Bronchial epithelial cell (primary cell): ENCODE measurements at regions not wholly inside any gene's neighbourhood (a gene's known extent, or its start where the extent isn't known, plus 50 kb on each side); places are given as distances from the start of the nearest gene placed in this dataset.

Experiments
- DNase-seq: peaks from one replicate; pipeline ENCODE4 v3.0.0-alpha.2; 2010; ENCODE audit warnings: low read depth
- FAIRE-seq: peaks from 2 replicates; lab custom pipeline; 2011; peaks lifted over from hg19 to GRCh38; lab: Jason Lieb, UNC
- H3K27me3 ChIP-seq: 2 replicates; pipeline ENCODE4 v1.5.1; 2011; ENCODE audit warnings: low read length; ENCODE audit not compliant: control insufficient read depth, insufficient read depth
- H3K36me3 ChIP-seq: 2 replicates; pipeline ENCODE4 v1.5.1; 2011; ENCODE audit warnings: low read length; ENCODE audit not compliant: control insufficient read depth, insufficient read depth
- H3K4me3 ChIP-seq: 2 replicates; pipeline ENCODE4 v1.5.1; 2011; ENCODE audit warnings: mild to moderate bottlenecking, low read depth, low read length, control low read depth
- TF ChIP-seq, protein P1 (sequence below): IDR thresholded peaks from 2 replicates; pipeline ENCODE4 v1.5.1; 2011; ENCODE audit warnings: mild to moderate bottlenecking, moderate library complexity, low read length, control low read depth, inconsistent platforms; ENCODE audit not compliant: insufficient read depth, severe bottlenecking

GRCh38 chr12:33265900-33266299, 173.7 kb downstream of the SYT10 start:
- TF ChIP-seq, protein P1, sequence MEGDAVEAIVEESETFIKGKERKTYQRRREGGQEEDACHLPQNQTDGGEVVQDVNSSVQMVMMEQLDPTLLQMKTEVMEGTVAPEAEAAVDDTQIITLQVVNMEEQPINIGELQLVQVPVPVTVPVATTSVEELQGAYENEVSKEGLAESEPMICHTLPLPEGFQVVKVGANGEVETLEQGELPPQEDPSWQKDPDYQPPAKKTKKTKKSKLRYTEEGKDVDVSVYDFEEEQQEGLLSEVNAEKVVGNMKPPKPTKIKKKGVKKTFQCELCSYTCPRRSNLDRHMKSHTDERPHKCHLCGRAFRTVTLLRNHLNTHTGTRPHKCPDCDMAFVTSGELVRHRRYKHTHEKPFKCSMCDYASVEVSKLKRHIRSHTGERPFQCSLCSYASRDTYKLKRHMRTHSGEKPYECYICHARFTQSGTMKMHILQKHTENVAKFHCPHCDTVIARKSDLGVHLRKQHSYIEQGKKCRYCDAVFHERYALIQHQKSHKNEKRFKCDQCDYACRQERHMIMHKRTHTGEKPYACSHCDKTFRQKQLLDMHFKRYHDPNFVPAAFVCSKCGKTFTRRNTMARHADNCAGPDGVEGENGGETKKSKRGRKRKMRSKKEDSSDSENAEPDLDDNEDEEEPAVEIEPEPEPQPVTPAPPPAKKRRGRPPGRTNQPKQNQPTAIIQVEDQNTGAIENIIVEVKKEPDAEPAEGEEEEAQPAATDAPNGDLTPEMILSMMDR, result no peak
- FAIRE-seq, result no peak

GRCh38 chr12:33265033-33265731, 174.4 kb downstream of the SYT10 start:
- FAIRE-seq (peak; percentile 36), DNase-seq (peak; percentile 6)
- no peaks in the 10 kb centered on the region for H3K27me3 ChIP-seq
- TF ChIP-seq, protein P1, result no peak
- no peaks in the 10 kb centered on the region for H3K36me3 ChIP-seq
- H3K4me3 ChIP-seq, result no peak overlapping the region

More at GRCh38 chr12:33265900-33266299, 173.7 kb downstream of the SYT10 start:
- no peaks in the 10 kb centered on the region for H3K36me3 ChIP-seq
- no peak for DNase-seq
- no peaks in the 10 kb centered on the region for H3K27me3 ChIP-seq
- H3K4me3 ChIP-seq, result no peak overlapping the region

DNA sequence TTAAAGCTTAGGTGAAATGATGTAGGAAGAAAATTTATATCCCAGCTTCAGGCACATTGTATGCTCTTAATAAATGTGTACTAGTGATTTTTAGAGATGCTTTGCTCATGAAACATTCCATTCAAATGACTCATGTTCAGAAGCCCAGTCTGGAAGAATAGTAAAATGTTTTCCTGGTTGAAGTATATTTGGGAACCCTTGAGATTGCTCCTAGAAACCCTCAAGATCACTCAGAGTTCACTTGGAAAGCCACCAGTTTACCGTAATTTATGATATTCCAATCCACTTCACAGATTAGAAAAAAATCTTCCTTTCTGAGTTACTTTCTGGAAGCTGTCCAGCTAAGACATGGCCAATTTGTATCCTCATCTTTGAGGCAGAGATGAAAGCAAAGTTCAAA, 186.4 kb downstream of the SYT10 start:
- Histone ChIP-seq H3K36me3 (no peaks in the 10 kb centered on the region), H3K27me3 (no peaks in the 10 kb centered on the region), H3K4me3 (no peak overlapping the region)
- FAIRE-seq (no peak), DNase-seq (peak; percentile 8)
- TF ChIP-seq, protein P1, result no peak

- H3K36me3 ChIP-seq, result no peaks in the 10 kb centered on the region
- TF ChIP-seq, protein P1, result no peak
- no peaks in the 10 kb centered on the region for H3K27me3 ChIP-seq
- DNase-seq (no peak), FAIRE-seq (no peak)
- H3K4me3 ChIP-seq, result no peak overlapping the region
Measured at GRCh38 chr12:33251548-33251947, 188.1 kb downstream of the SYT10 start.

DNA sequence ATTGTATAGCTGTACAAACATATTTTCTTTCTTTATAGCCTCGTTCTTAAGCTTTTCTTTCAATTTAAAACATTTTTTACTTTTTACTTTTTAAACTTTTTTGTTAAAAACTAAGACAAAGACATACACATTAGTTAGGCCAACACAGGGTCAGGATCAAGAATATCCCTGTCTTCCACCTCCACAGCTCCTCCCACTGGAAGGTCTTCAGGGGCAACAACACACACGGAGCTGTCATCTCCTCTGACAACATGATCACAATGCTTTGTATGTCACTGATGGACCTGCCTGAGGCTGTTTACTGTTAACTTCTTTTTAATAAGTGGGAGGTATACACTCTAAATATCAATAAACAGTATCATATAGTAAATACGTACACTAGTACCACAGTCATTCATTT, 191.3 kb downstream of the SYT10 start:
- Histone ChIP-seq H3K4me3 (no peak overlapping the region), H3K27me3 (no peaks in the 10 kb centered on the region), H3K36me3 (no peaks in the 10 kb centered on the region)
- TF ChIP-seq, protein P1, result no peak
- DNase-seq (no peak), FAIRE-seq (no peak)

- TF ChIP-seq, protein P1, result no peak
- FAIRE-seq (no peak), DNase-seq (no peak)
- Histone ChIP-seq H3K4me3 (no peak overlapping the region), H3K27me3 (no peaks in the 10 kb centered on the region), H3K36me3 (no peaks in the 10 kb centered on the region)
Measured at GRCh38 chr12:33247625-33248024, 192.0 kb downstream of the SYT10 start.
